IMR-90 (cell line): ENCODE measurements at regions not wholly inside any gene's neighbourhood (a gene's known extent, or its start where the extent isn't known, plus 50 kb on each side); places are given as distances from the start of the nearest gene placed in this dataset.

Experiments used
- BHLHE40 ChIP-seq: fragments of 150-350 bp; IDR thresholded peaks from 2 replicates; pipeline ENCODE4 v1.6.1; 2016; ENCODE audit warnings: mild to moderate bottlenecking, low read depth, low read length
- CEBPB ChIP-seq: IDR thresholded peaks from 2 replicates; pipeline ENCODE4 v1.6.1; 2012; ENCODE audit warnings: low read depth, low read length, improper control_type of control experiment
- CTCF ChIP-seq: conservative IDR thresholded peaks from 2 replicates; pipeline ENCODE4 v1.5.1; 2012; ENCODE audit warnings: mild to moderate bottlenecking, low read depth, low read length, improper control_type of control experiment
- ELK1 ChIP-seq: fragments of 150-350 bp; IDR thresholded peaks from 2 replicates; pipeline ENCODE4 v1.6.1; 2016; ENCODE audit warnings: low read depth, mild to moderate bottlenecking, low read length, moderate library complexity, borderline replicate concordance
- FOS ChIP-seq: fragments of 150-350 bp; IDR thresholded peaks from 2 replicates; pipeline ENCODE4 v1.6.1; 2016; ENCODE audit warnings: low read depth, low read length
- MXI1 ChIP-seq: IDR thresholded peaks from 2 replicates; pipeline ENCODE4 v1.6.1; 2012; ENCODE audit warnings: low read depth, mild to moderate bottlenecking, low read length, moderate library complexity, borderline replicate concordance
- NFE2L2 ChIP-seq: fragments of 150-350 bp; IDR thresholded peaks from 2 replicates; pipeline ENCODE4 v1.6.1; 2016; ENCODE audit warnings: low read depth, mild to moderate bottlenecking, low read length
- POLR2A ChIP-seq: IDR thresholded peaks from 2 replicates; pipeline ENCODE4 v1.6.1; 2012; ENCODE audit warnings: mild to moderate bottlenecking, low read depth, low read length
- RAD21 ChIP-seq: IDR thresholded peaks from 2 replicates; pipeline ENCODE4 v1.6.1; 2012; ENCODE audit warnings: low read length, improper control_type of control experiment
- RCOR1 ChIP-seq: IDR thresholded peaks from 2 replicates; pipeline ENCODE4 v1.6.1; 2012; ENCODE audit warnings: mild to moderate bottlenecking, low read length, improper control_type of control experiment; ENCODE audit not compliant: insufficient replicate concordance
- RFX5 ChIP-seq: IDR thresholded peaks from 2 replicates; pipeline ENCODE4 v1.8.0; 2012; ENCODE audit warnings: low read depth, mild to moderate bottlenecking, low read length, moderate library complexity
- SMC3 ChIP-seq: fragments of 150-350 bp; IDR thresholded peaks from 2 replicates; pipeline ENCODE4 v1.6.1; 2016; ENCODE audit warnings: low read depth, mild to moderate bottlenecking, antibody characterized with exemption, low read length, moderate library complexity
- USF2 ChIP-seq: fragments of 150-350 bp; IDR thresholded peaks from 2 replicates; pipeline ENCODE4 v1.6.1; 2017; ENCODE audit warnings: mild to moderate bottlenecking, antibody characterized with exemption, low read length, low read depth

GRCh38 chr18:38616306-38616705 lies 1050.7 kb upstream of the CELF4 start:
- TF ChIP-seq CTCF = no peak
- no peak for TF ChIP-seq MXI1
- no peak for TF ChIP-seq USF2
- no peak for TF ChIP-seq POLR2A
- no peak for TF ChIP-seq CEBPB
- TF ChIP-seq ELK1 = no peak
- TF ChIP-seq SMC3 = no peak
- no peak for TF ChIP-seq RCOR1
- TF ChIP-seq NFE2L2 = no peak
- no peak for TF ChIP-seq FOS
- no peak for TF ChIP-seq RFX5
- no peak for TF ChIP-seq RAD21
- no peak for TF ChIP-seq BHLHE40
